DMS 273 treated with DMSO at 0.1 percent for 48 hours (cell line): ENCODE measurements at regions not wholly inside any gene's neighbourhood (a gene's known extent, or its start where the extent isn't known, plus 50 kb on each side); places are given as distances from the start of the nearest gene placed in this dataset.
A peak's percentile ranks its signal among the peaks of the same experiment; 100 is the strongest.

Experiments used
- DNase-seq: peaks from one replicate; lab custom pipeline; 2025; lab: John Stamatoyannopoulos, UW

- no peak for DNase-seq
These were observed 296.6 kb upstream of the SLCO3A1 start for GRCh38 chr15:91556926-91557325.

- DNase-seq: no peak
These were observed 294.4 kb upstream of the SLCO3A1 start for GRCh38 chr15:91559066-91559465.

DNA sequence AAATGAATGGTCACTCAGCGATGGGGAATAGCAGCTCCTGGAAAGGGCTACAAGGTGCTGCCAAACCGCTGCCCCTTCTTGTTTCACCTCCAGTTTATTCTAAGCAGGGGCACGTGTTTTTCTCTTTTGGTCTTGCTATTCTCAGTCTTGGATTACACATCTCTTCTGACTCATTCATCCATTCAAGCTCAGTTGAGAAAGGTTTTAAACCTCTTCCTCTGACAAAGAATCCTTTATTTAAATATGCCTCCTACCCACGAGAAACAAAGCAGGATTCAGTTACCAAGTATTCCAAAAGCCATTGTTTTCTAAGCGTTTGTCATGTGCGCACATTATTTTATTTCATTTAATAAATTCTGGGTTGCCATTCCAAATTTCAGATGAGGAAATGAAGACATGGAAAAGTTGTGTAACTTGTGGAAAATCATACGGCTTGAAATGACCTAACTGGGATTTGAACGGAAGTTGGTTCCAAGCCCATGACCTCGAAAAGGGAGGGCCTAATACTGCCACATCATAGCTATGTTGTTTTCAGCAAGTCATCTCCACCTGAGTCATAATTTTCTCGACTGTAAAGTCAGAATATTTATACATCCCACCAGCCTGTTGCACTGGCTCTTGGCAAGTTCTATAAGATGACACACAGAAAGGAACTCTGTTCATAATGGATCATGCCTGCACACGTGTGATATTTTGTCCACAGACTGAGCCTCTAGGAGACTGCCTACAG lies 292.0 kb upstream of the SLCO3A1 start:
- no peak for DNase-seq

GRCh38 chr15:91562698-91563097 lies 290.8 kb upstream of the SLCO3A1 start:
- no peak for DNase-seq

- DNase-seq: no peak
These were observed 288.9 kb upstream of the SLCO3A1 start for GRCh38 chr15:91564631-91565030.

DNA sequence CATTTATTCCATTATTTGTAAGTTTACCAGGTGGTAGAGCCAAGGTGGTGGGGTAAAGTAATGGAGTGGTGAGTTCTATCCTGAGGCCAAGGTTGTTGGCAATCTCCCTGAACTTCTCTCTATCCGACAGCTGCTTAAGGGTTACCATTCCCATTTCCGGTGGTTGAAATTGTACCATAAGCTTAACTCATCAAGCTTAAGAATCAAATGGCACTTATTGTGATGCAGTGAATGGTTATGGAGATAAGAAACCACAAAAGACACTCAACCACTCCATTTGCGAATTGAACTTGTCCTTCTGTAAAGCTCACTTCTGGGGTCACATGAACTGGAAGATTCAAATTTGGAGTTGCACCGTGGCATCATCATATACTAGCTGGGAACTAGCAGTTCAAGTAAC lies 287.4 kb upstream of the SLCO3A1 start:
- no peak for DNase-seq

- no peak for DNase-seq
These were observed 285.5 kb upstream of the SLCO3A1 start for GRCh38 chr15:91568036-91568435.

- DNase-seq: peak; percentile 26
These were observed 281.4 kb upstream of the SLCO3A1 start for GRCh38 chr15:91572110-91572509.

GRCh38 chr15:91576096-91576495 lies 277.4 kb upstream of the SLCO3A1 start:
- DNase-seq: no peak

DNA sequence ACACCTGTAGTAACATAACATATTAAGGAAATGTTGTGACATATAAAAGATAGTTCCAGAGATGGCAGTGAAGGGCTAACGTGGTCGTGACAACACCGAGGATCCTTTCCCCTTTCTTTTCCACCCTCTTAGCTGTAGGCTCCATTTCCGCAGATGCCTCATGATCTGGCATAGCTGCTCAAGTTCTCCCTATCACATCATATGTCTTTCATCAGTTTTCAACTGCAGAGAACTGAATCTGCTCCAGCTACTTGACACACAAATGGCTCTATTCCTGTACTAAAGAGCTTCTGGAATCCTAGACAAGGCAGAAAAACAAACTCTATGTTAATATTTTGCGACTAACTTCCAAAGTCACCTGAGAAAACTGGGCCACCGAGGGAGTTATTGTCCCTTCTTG lies 275.0 kb upstream of the SLCO3A1 start:
- no peak for DNase-seq

GRCh38 chr15:91584895-91585294 lies 268.6 kb upstream of the SLCO3A1 start:
- DNase-seq: no peak

DNA sequence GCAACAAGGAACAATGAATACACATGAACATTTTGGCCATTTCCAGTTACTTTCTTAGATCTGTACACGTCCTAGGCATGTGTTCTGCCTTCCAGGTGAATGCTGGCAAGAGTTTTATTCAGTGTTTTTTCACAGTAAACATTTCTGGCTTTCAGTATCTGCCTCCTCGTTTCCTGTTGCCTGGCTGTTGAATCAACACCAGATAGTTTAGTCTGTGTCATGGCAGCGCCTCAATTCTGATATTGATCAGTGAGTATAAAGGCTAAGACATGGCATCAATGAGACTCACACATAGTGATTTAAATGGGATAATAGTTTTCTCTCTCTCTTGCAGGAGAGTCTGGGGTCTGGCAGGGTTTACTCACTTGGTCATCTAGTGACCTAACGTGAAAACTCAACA lies 266.9 kb upstream of the SLCO3A1 start:
- no peak for DNase-seq

DNA sequence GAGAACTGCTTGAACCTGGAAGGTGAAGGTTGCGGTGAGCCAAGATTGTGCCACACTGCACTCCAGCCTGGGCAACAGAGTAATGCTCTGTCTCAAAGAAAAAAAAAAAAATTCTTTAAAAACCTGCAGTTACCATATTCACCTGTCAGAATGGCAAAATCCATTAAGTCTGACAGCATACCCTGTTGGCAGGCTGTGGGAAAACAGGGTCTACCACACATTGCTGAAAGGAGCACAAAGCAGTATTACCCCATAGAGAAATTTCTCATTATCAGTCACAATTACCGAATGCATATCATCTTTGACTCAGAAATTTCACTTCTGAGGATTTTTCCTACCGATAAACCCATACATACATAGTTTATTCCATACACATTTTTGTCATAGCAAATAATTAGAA lies 264.1 kb upstream of the SLCO3A1 start:
- no peak for DNase-seq

GRCh38 chr15:91592567-91592966 lies 260.9 kb upstream of the SLCO3A1 start:
- DNase-seq: no peak

DNA sequence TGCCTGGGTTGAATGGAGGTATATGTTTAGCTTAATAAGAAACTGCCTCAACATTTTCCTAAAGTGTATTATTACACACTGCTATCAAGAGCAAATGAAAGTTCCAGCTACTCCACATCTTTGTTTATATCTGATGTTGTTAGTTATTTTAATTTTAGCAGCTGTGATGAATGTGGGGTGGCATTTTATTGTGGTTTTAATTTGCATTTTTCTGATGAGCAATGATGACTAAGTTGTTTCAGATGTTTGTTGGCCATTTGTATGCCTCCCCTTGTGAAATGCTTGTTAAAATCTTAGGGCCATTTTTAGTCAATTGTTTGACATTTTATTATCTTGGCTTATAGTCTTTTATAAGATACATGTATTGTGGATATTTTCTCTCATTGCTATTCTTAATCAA lies 260.4 kb upstream of the SLCO3A1 start:
- no peak for DNase-seq

- DNase-seq: no peak
These were observed 259.9 kb upstream of the SLCO3A1 start for GRCh38 chr15:91593653-91594052.

GRCh38 chr15:91599261-91599660 lies 254.2 kb upstream of the SLCO3A1 start:
- DNase-seq: no peak

- no peak for DNase-seq
These were observed 250.0 kb upstream of the SLCO3A1 start for GRCh38 chr15:91603384-91604080.

GRCh38 chr15:91604122-91604521 lies 249.4 kb upstream of the SLCO3A1 start:
- no peak for DNase-seq

DNA sequence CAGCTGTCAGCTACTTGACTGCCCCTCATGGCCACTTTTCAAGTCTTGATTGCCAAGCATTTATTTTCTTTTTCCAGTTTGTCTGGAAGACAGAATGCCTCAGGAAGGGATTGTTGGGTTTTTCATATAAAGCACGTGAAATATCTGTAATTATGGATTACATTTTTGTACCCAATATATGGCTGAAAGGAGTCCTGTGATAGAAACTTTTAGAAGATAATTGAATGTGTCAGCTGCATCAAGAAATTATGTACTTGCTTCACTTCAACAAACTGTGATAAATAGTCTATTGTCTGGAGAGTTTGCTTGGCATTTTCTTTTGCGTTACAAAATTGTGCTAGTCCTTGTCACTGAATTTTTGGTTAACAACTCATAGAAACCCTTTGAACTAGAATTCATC lies 247.9 kb upstream of the SLCO3A1 start:
- no peak for DNase-seq

DNA sequence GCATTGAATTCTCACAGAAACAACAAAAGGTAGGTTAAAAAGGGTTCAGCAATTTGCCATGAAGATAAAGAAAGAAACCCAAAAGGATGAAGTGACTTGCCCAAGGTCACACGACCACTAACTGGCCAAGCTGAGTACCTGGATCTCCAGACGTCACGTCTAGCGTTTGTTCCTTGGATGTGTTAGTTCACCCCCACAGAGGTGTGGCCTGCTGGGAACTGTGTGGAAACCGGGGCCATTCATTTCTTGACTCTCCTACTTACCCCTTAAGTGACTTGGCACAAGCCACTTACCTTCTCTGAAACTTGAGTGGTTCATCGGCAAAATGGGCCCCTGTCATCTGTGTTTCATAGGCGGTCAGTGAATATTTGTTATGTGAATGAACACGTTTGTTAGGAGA lies 244.3 kb upstream of the SLCO3A1 start:
- DNase-seq: no peak

DNA sequence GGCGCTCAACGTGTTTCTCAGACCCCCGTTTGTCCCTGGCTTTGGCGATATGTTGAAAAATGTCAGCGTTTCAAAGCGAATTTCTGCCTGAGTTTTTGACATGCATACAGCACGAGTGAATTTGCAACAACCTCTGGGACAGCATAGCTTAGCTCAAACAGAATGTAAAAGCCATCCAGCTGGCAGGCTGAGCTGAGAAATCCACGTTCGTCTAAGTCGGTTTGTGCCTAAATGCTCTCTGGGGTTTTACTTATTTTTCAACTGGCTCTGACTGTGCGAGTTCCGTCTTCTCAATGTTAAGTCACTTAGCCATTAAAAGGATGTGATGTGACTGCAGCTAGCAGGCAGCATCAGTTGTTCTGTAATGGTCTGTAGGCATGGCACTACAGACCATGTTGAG lies 243.5 kb upstream of the SLCO3A1 start:
- no peak for DNase-seq

DNA sequence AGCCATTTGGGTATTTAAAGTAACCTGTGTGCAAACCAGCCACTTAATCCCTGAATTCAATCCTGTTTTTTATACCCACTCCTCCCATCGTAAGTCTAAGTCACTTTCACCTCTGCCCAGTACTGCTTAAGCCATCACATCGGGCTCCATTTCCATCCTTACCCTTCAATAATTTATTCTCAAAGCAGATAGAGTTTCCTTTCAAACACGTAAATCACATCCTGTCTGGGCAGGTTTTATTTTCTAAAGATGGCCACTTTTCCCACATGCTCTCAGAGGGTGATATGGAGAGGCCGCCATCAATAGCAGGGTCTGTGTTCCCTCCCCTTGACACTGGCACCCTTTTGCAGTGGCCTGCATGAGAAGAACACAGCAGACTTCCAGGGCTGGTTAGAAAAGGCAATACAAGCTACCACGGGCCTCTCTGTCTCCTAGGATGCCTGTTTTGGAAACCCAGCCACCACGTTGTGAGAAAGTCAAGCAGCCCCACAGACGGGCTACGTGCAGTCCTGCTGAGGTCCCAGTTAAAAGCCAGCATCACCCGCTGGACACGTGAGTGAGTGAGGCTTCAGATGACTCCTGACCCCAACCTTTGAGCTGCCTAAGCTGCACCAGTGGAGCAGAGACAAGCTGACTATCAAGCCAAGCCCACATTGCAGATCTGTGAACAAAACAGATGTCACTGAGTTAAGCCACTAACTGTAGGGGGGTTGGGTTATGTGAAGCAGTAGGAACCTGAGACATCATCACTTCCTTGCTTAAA lies 241.8 kb upstream of the SLCO3A1 start:
- no peak for DNase-seq
